ENCODE measurements at regions not wholly inside any gene's neighbourhood (a gene's known extent, or its start where the extent isn't known, plus 50 kb on each side); places are given as distances from the start of the nearest gene placed in this dataset.

DNA sequence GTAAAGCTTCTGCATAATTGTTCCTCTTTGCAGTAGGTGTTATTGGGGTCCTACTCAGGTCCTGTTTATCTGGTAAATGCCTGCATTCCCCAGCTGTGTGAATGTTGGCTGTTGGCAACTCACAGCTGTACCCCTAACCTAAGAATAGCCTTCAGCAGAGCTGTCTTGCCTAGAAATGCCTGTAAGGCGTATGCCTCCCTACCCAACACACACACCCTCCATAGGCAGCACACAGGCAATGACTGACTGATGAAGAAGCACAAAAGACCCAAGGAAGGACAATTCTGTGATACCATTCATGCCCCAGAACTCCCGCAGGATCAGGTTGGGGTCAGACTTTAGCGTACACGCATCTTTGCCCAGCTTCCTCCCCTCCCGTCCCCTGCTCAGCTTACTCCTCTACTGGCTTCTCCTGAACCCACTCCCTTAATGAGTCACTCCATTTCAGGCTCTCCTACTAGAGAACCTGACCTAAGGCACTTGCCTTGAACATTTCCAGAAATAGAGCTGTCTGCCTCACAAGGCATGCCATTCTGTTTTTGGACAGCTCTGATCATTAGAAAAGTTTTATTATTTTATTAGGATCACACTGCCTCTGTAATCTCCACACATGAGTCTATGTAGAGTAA, 99.2 kb upstream of the PIK3CG start:
- Mint-ChIP-seq H3K4me1 (ENCODE audit: unreplicated experiment) (no peaks in the 10 kb centered on the region), H3K27ac (no peak overlapping the region), H3K27me3 (no peaks in the 10 kb centered on the region), H3K9me3 (no peaks in the 10 kb centered on the region), H3K4me3 (no peak overlapping the region), H3K36me3 (no peaks in the 10 kb centered on the region)
- no peak for DNase-seq (ENCODE audit: extremely low spot score, unreplicated experiment)
- TF ChIP-seq, protein P1, sequence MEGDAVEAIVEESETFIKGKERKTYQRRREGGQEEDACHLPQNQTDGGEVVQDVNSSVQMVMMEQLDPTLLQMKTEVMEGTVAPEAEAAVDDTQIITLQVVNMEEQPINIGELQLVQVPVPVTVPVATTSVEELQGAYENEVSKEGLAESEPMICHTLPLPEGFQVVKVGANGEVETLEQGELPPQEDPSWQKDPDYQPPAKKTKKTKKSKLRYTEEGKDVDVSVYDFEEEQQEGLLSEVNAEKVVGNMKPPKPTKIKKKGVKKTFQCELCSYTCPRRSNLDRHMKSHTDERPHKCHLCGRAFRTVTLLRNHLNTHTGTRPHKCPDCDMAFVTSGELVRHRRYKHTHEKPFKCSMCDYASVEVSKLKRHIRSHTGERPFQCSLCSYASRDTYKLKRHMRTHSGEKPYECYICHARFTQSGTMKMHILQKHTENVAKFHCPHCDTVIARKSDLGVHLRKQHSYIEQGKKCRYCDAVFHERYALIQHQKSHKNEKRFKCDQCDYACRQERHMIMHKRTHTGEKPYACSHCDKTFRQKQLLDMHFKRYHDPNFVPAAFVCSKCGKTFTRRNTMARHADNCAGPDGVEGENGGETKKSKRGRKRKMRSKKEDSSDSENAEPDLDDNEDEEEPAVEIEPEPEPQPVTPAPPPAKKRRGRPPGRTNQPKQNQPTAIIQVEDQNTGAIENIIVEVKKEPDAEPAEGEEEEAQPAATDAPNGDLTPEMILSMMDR (conservative IDR thresholded peaks at IDR 0.05), result no peak

DNA sequence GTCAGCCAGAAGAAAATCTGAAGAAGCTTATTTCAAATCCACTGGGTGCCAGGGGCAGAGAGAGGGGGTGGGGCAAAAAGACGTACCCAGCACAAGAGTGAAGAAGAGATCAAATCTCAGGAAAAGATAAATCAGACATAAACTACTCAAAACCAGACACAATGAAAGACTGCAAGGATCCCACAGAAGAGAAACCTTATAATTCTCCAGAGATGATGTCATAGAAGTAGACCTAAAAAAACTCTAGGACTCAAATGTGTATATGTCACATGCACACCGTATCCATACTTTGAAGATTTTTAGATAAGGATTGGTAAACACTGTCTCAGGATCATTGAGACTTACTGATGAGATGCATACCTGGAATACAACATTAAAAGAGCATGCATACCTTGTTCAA, 98.5 kb upstream of the PIK3CG start:
- no peak for DNase-seq (ENCODE audit: extremely low spot score, unreplicated experiment)
- Mint-ChIP-seq H3K9me3 (no peaks in the 10 kb centered on the region), H3K36me3 (no peaks in the 10 kb centered on the region), H3K27ac (no peak overlapping the region), H3K4me3 (no peak overlapping the region), H3K27me3 (no peaks in the 10 kb centered on the region), H3K4me1 (ENCODE audit: unreplicated experiment) (no peaks in the 10 kb centered on the region)
- TF ChIP-seq, protein P1 (conservative IDR thresholded peaks at IDR 0.05), result no peak

DNA sequence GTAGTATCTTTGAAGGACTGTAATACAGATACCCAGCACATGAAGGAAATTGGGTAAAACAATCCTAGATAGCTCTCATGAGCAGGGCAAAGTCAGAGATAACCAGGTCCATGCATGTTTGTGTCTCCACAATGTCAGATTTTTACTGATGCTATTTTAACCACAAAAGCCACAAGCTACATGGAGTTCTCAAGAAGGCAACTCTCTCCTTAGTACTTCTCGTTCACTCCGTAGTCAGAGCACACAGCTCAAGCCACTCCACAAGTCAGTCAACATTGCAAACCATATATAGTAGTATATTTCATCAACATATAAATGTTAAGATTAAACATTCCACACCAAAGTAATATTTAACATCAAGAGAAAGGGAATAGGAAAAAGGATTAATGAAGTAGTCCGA, 98.0 kb upstream of the PIK3CG start:
- Mint-ChIP-seq H3K36me3 (no peaks in the 10 kb centered on the region), H3K9me3 (no peaks in the 10 kb centered on the region), H3K27ac (no peak overlapping the region), H3K4me1 (ENCODE audit: unreplicated experiment) (no peaks in the 10 kb centered on the region), H3K4me3 (no peak overlapping the region), H3K27me3 (no peaks in the 10 kb centered on the region)
- no peak for DNase-seq (ENCODE audit: extremely low spot score, unreplicated experiment)
- TF ChIP-seq, protein P1 (conservative IDR thresholded peaks at IDR 0.05), result no peak

DNA sequence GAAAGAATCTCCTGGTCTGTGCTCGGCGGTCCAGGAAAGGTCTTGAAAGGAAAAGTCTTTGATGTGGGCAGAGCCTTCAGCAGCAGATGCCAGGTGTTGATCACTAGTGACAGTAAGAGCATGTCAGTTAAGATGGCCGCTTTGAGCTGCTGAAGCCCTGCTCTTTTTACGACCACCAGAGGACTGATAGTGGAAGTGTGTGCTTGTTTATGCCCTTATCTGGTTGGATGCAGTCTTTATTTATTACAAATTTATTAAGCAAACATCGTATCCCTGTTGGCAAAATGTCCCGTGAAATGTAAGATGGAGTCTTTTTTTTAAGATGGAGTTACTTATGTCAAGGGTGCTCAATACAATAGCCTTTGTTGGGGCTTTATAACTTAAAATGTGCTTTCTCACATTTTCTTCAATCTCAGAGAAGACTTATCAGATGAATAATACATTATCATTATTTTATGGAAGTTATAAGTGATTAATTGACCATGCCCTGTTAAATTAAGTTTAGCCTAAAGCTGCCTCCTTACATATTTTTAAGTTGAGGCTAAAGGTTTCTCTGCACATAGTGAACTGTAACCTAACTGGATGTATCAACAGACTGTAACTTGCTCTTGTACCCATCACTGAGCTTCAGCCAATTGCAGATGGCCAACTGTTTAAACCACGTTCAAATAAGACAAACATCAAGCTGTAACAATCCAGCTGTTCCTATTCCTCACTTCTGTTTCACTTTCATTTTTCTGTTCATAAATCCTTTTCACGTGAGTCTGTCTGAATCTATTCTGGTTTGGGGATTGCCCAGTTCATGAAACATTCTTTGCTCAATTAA, 97.4 kb upstream of the PIK3CG start:
- H3K9me3 Mint-ChIP-seq, result no peaks in the 10 kb centered on the region
- no peak overlapping the region for H3K4me3 Mint-ChIP-seq
- no peak for DNase-seq (ENCODE audit: extremely low spot score, unreplicated experiment)
- no peaks in the 10 kb centered on the region for H3K4me1 Mint-ChIP-seq (ENCODE audit: unreplicated experiment)
- no peaks in the 10 kb centered on the region for H3K36me3 Mint-ChIP-seq
- TF ChIP-seq, protein P1 (conservative IDR thresholded peaks at IDR 0.05), result no peak
- H3K27ac Mint-ChIP-seq, result no peak overlapping the region
- H3K27me3 Mint-ChIP-seq, result no peaks in the 10 kb centered on the region

DNA sequence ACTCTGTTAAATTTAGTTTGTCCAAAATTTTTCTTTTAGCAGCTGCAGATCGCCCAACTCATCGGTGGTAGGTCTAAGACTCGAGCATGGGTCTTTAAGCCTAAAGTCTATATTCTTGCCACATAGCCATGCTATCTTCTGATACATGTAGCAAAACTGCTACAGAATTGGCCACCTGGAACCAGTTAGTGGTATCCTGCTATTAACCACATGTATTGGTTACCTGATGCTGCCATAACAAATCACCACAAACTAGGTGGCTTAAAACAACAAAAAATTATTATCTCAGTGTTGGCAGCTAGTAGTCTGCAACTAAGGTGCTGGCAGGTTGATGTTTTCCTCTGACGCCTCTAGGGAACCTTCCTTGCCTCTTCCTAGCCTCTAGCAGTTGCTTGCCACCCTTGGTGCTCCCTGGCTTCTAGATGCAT, 96.7 kb upstream of the PIK3CG start:
- Mint-ChIP-seq H3K9me3 (no peaks in the 10 kb centered on the region), H3K4me3 (no peak overlapping the region), H3K27me3 (no peaks in the 10 kb centered on the region), H3K27ac (no peak overlapping the region), H3K4me1 (ENCODE audit: unreplicated experiment) (no peaks in the 10 kb centered on the region), H3K36me3 (no peaks in the 10 kb centered on the region)
- TF ChIP-seq, protein P1 (conservative IDR thresholded peaks at IDR 0.05), result no peak
- DNase-seq (ENCODE audit: extremely low spot score, unreplicated experiment), result no peak
